ENCODE measurements at regions not wholly inside any gene's neighbourhood (a gene's known extent, or its start where the extent isn't known, plus 50 kb on each side); places are given as distances from the start of the nearest gene placed in this dataset.
"Not testable (repeated sequence)": the region's sequence is repeated elsewhere in the genome, so short reads cannot be mapped to it uniquely, and the experiment has no call there.

- DNase-seq (ENCODE audit: low spot score), result no peak
These were observed 221.1 kb upstream of the EDNRB start for GRCh38 chr13:78139765-78140164.

GRCh38 chr13:78138756-78139155, 220.1 kb upstream of the EDNRB start:
- no peak for DNase-seq (ENCODE audit: low spot score)

- DNase-seq (ENCODE audit: low spot score), result peak; percentile 59
These were observed 218.9 kb upstream of the EDNRB start for GRCh38 chr13:78137404-78138142.

GRCh38 chr13:78136966-78137365, 218.3 kb upstream of the EDNRB start:
- no peak for DNase-seq (ENCODE audit: low spot score)

GRCh38 chr13:78133511-78133910, 214.9 kb upstream of the EDNRB start:
- DNase-seq (ENCODE audit: low spot score), result no peak

- no peak for DNase-seq (ENCODE audit: low spot score)
These were observed 213.2 kb upstream of the EDNRB start for GRCh38 chr13:78131811-78132210.

GRCh38 chr13:78131346-78131745, 212.7 kb upstream of the EDNRB start:
- DNase-seq (ENCODE audit: low spot score), result no peak

GRCh38 chr13:78129823-78130222, 211.2 kb upstream of the EDNRB start:
- DNase-seq (ENCODE audit: low spot score), result no peak

- DNase-seq (ENCODE audit: low spot score), result no peak
These were observed 210.7 kb upstream of the EDNRB start for GRCh38 chr13:78129359-78129758.

GRCh38 chr13:78121459-78122348, 203.1 kb upstream of the EDNRB start:
- peak; percentile 43 for DNase-seq (ENCODE audit: low spot score)

GRCh38 chr13:78121001-78121400, 202.4 kb upstream of the EDNRB start:
- DNase-seq (ENCODE audit: low spot score), result no peak

- DNase-seq (ENCODE audit: low spot score), result not testable (repeated sequence)
These were observed 201.5 kb upstream of the EDNRB start for GRCh38 chr13:78120144-78120543.

- not testable (repeated sequence) for DNase-seq (ENCODE audit: low spot score)
These were observed 198.4 kb upstream of the EDNRB start for GRCh38 chr13:78117070-78117469.

GRCh38 chr13:78105656-78106055, 187.0 kb upstream of the EDNRB start:
- DNase-seq (ENCODE audit: low spot score), result no peak

- DNase-seq (ENCODE audit: low spot score), result no peak
These were observed 185.3 kb upstream of the EDNRB start for GRCh38 chr13:78103936-78104335.

GRCh38 chr13:78102741-78103140, 184.1 kb upstream of the EDNRB start:
- DNase-seq (ENCODE audit: low spot score), result no peak

GRCh38 chr13:78102121-78102677, 183.6 kb upstream of the EDNRB start:
- DNase-seq (ENCODE audit: low spot score), result no peak

- DNase-seq (ENCODE audit: low spot score), result no peak
These were observed 181.9 kb upstream of the EDNRB start for GRCh38 chr13:78100486-78100885.

GRCh38 chr13:78098249-78098648, 179.6 kb upstream of the EDNRB start:
- DNase-seq (ENCODE audit: low spot score), result no peak

- no peak for DNase-seq (ENCODE audit: low spot score)
These were observed 177.6 kb upstream of the EDNRB start for GRCh38 chr13:78096221-78096620.

- no peak for DNase-seq (ENCODE audit: low spot score)
These were observed 169.5 kb upstream of the EDNRB start for GRCh38 chr13:78087966-78088678.
